Fibroblast of the aortic adventitia (primary cell): ENCODE measurements at regions not wholly inside any gene's neighbourhood (a gene's known extent, or its start where the extent isn't known, plus 50 kb on each side); places are given as distances from the start of the nearest gene placed in this dataset.

ENCODE experiments used
- DNase-seq: peaks from one replicate; pipeline ENCODE4 v3.0.0-alpha.2; 2010; ENCODE audit warnings: low read depth
- H3K4me3 ChIP-seq: 2 replicates; pipeline ENCODE4 v1.5.1; 2011; ENCODE audit warnings: low read depth, mild to moderate bottlenecking, control low read depth, low read length, moderate library complexity
- CTCF ChIP-seq: IDR thresholded peaks from 2 replicates; pipeline ENCODE4 v1.5.1; 2011; ENCODE audit warnings: mild to moderate bottlenecking, low read length, control low read depth, inconsistent platforms; ENCODE audit not compliant: insufficient read depth

- H3K4me3 ChIP-seq, result no peak overlapping the region
- no peak for DNase-seq
- TF ChIP-seq CTCF, result no peak
Measured at GRCh38 chr5:175159956-175160355, 284.0 kb downstream of the DRD1 start.

- no peak for TF ChIP-seq CTCF
- no peak overlapping the region for H3K4me3 ChIP-seq
- DNase-seq, result no peak
Measured at GRCh38 chr5:175148636-175149172, 295.3 kb downstream of the DRD1 start.

- DNase-seq, result no peak
- TF ChIP-seq CTCF, result no peak
- H3K4me3 ChIP-seq, result no peak overlapping the region
Measured at GRCh38 chr5:175146733-175147132, 297.2 kb downstream of the DRD1 start.

DNA sequence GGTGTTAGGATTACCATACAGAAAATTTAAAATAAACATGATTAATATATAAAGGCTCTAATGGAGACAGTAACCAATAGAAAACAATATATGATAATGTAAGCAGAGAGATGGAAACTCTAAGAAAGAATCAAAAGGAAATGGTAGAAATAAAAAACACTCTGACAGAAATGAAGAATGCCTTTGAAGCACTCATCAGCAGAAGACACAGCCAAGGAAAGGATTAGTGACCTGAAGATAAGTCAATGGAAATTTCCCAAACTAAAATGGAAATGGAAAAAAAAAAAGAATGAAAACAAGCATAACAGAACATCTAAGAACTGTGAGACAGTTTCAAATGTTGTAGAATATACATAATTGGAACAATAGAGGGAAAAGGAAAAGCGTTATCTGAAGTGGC is 302.6 kb downstream of the DRD1 start:
- DNase-seq, result no peak
- no peak for TF ChIP-seq CTCF
- no peak overlapping the region for H3K4me3 ChIP-seq

DNA sequence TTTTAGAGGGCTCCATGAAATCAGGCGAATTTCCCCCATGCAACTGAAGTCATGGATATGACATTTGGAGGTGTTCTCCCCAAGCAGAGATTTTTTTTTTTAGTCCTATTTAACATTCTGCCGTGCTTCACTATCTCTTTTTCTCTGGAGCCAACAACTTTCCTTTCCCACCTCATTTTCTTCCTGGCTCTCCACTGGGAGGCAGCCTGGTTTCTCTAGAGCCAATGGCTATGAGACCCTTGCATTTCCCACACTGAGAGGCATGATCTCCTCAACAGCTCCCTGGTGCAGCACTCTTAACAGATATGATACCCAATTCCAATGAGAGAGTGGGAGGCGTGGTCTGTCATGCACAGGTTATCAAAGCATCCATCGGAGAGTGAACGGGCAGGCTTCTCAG is 310.8 kb downstream of the DRD1 start:
- TF ChIP-seq CTCF, result no peak
- no peak for DNase-seq
- H3K4me3 ChIP-seq, result no peak overlapping the region

DNA sequence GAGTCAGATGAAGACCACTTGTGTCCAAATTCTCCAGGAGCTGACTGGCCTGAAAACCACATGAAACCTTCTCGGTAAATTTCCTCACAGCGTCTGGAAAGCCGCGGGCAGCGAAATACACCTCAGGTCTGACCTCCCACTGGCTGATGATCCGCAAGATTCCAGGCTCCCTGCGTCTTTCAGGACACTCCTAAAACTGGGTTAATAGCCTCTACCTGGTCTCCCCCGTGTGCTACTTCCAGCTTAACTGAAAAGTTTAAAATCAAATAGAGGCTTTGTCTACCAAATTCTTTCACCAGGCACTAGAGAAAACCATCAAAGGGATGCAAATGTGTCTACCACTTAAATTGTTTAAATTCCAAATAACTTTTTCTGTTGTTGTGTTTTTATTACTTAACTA is 312.6 kb downstream of the DRD1 start:
- no peak for DNase-seq
- no peak overlapping the region for H3K4me3 ChIP-seq
- no peak for TF ChIP-seq CTCF

GRCh38 chr5:175129619-175130018 is 314.4 kb downstream of the DRD1 start:
- DNase-seq, result no peak
- TF ChIP-seq CTCF, result no peak
- no peak overlapping the region for H3K4me3 ChIP-seq
